A673 (cell line): ENCODE measurements at regions not wholly inside any gene's neighbourhood (a gene's known extent, or its start where the extent isn't known, plus 50 kb on each side); places are given as distances from the start of the nearest gene placed in this dataset.

ENCODE experiments used
- BruUV-seq: library from RNA; stranded (reverse); fragments of 400-500 nt; replicated peaks from 2 replicates; lab custom pipeline; 2021; lab: Mats Ljungman, UMichigan
- CTCF ChIA-PET: fragments of 300-600 bp; sonication (Branson Sonifier 250); formaldehyde crosslinking; loops from one replicate; lab custom pipeline; 2022; ENCODE audit warnings: antibody characterized with exemption; lab: Charles Lee
- POLR2A ChIA-PET: fragments of 300-600 bp; sonication (Branson Sonifier 250); formaldehyde crosslinking; loops from one replicate; lab custom pipeline; 2022; ENCODE audit warnings: antibody characterized with exemption; ENCODE audit not compliant: low non-redundant PET; lab: Charles Lee
- DNase-seq: peaks from one replicate; pipeline ENCODE4 v3.0.0-alpha.2; 2015; ENCODE audit warnings: low spot score
- H3K27ac ChIP-seq: fragments of 200-600 bp; sonication (generic); 2 replicates; pipeline ENCODE4 v1.5.1; 2016; ENCODE audit warnings: mixed run types, low read depth, mild to moderate bottlenecking, mixed read lengths, antibody characterized with exemption, low read length; ENCODE audit not compliant: poor library complexity, severe bottlenecking
- H3K27me3 ChIP-seq: fragments of 200-600 bp; sonication (generic); replicated peaks from 2 replicates; pipeline ENCODE4 v1.6.1; 2017; ENCODE audit warnings: mixed run types, low read depth, mild to moderate bottlenecking, mixed read lengths, antibody characterized with exemption, low read length; ENCODE audit not compliant: insufficient read depth, poor library complexity
- H3K36me3 ChIP-seq: fragments of 200-600 bp; sonication (generic); 2 replicates; pipeline ENCODE4 v1.6.1; 2016; ENCODE audit warnings: mixed run types, mild to moderate bottlenecking, mixed read lengths, antibody characterized with exemption, low read length; ENCODE audit not compliant: insufficient read depth, poor library complexity, severe bottlenecking
- H3K4me1 ChIP-seq: fragments of 200-600 bp; sonication (generic); 2 replicates; pipeline ENCODE4 v1.6.1; 2017; ENCODE audit warnings: mixed run types, mild to moderate bottlenecking, mixed read lengths, antibody characterized with exemption, low read length; ENCODE audit not compliant: insufficient read depth, poor library complexity, severe bottlenecking
- H3K4me3 ChIP-seq: fragments of 200-600 bp; sonication (generic); 2 replicates; pipeline ENCODE4 v1.5.1; 2016; ENCODE audit warnings: low read depth, mixed run types, mild to moderate bottlenecking, mixed read lengths, low read length; ENCODE audit not compliant: poor library complexity, severe bottlenecking
- H3K9me3 ChIP-seq: fragments of 200-600 bp; sonication (generic); 2 replicates; pipeline ENCODE4 v1.6.1; 2016; ENCODE audit warnings: mixed run types, low read depth, mild to moderate bottlenecking, mixed read lengths, antibody characterized with exemption, low read length; ENCODE audit not compliant: poor library complexity, severe bottlenecking
- CTCF ChIP-seq: fragments of 300-800, 200-600 bp; sonication (generic); conservative IDR thresholded peaks from 2 replicates; pipeline ENCODE4 v1.5.1; 2017; ENCODE audit warnings: low read depth, mild to moderate bottlenecking, antibody characterized with exemption, low read length, moderate library complexity, mixed read lengths
- EZH2 ChIP-seq: fragments of 200-600 bp; sonication (generic); IDR thresholded peaks from 2 replicates; pipeline ENCODE4 v1.6.1; 2017; ENCODE audit warnings: borderline replicate concordance, low read depth, mild to moderate bottlenecking, mixed read lengths, antibody characterized with exemption, low read length; ENCODE audit not compliant: poor library complexity, severe bottlenecking
- intact Hi-C: fragments of 100-400 bp; cut with micrococcal nuclease; formaldehyde crosslinking; loops from one replicate; pipeline ENCODE4 v1.10.0; 2022; ENCODE audit not compliant: unreplicated experiment

- peaks cover 7% of the 10 kb centered on the region for H3K4me1 ChIP-seq
- POLR2A ChIA-PET = no interaction called here
- CTCF ChIA-PET = no interaction called here
- no peak overlapping the region for H3K4me3 ChIP-seq
- BruUV-seq = no TSS peak
- TF ChIP-seq CTCF (no peak), EZH2 (no peak)
- no peak overlapping the region for H3K27ac ChIP-seq
- H3K9me3 ChIP-seq = no peaks in the 10 kb centered on the region
- DNase-seq = no peak
- H3K27me3 ChIP-seq = no peaks in the 10 kb centered on the region
- H3K36me3 ChIP-seq = no peaks in the 10 kb centered on the region
- intact Hi-C loops = no loop called here
Measured at GRCh38 chr13:82747291-82747690, 1135.0 kb downstream of the SLITRK1 start.

- intact Hi-C loops = no loop called here
- Histone ChIP-seq H3K4me1 (no peaks in the 10 kb centered on the region), H3K36me3 (no peaks in the 10 kb centered on the region), H3K9me3 (no peaks in the 10 kb centered on the region), H3K4me3 (no peak overlapping the region), H3K27me3 (no peaks in the 10 kb centered on the region), H3K27ac (no peak overlapping the region)
- no TSS peak for BruUV-seq
- POLR2A ChIA-PET = no interaction called here
- CTCF ChIA-PET = no interaction called here
- no peak for DNase-seq
- no peak for TF ChIP-seq CTCF
- TF ChIP-seq EZH2 = no peak
Measured at GRCh38 chr13:82740442-82740841, 1141.8 kb downstream of the SLITRK1 start.

GRCh38 chr13:82739881-82740280, 1142.4 kb downstream of the SLITRK1 start:
- POLR2A ChIA-PET = no interaction called here

More at GRCh38 chr13:82739881-82740280, 1142.4 kb downstream of the SLITRK1 start:
- H3K9me3 ChIP-seq = no peaks in the 10 kb centered on the region
- H3K4me1 ChIP-seq = no peaks in the 10 kb centered on the region
- H3K4me3 ChIP-seq = no peak overlapping the region
- no TSS peak for BruUV-seq
- no peaks in the 10 kb centered on the region for H3K27me3 ChIP-seq
- peak; percentile 34 for TF ChIP-seq CTCF
- no peak for TF ChIP-seq EZH2
- intact Hi-C loops = no loop called here
- no peak overlapping the region for H3K27ac ChIP-seq
- DNase-seq = no peak
- H3K36me3 ChIP-seq = no peaks in the 10 kb centered on the region
- CTCF ChIA-PET = interaction anchor here (0.6 kb wide), 1 partner anchor 704 kb away, joined by 3 read pairs; no protein-coding TSS in a partner anchor
